ENCODE measurements at regions not wholly inside any gene's neighbourhood (a gene's known extent, or its start where the extent isn't known, plus 50 kb on each side); places are given as distances from the start of the nearest gene placed in this dataset.

DNA sequence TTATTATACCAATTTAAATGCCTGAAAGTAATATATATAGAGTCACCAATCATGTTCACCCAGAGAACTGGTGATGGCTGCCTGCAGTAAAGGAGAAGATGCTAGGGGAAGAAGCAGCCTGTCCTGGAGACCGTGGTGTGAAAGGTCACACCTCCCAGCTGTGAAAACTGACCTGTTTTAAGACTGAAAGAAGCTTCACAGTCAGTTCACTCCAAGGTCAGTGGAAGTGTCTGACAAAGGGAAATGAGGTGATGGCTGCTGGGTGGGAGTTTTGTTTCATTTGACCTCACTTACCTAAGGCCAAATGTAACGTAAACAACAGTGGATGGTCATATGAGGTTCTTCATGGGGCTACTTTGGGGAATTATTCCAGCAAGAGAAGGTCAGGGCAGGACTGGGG is 352.1 kb upstream of the GATB start:
- no peak for DNase-seq (ENCODE audit: low spot score)

- DNase-seq (ENCODE audit: low spot score) = no peak
Observed at GRCh38 chr4:152112190-152112589, 351.4 kb upstream of the GATB start.

DNA sequence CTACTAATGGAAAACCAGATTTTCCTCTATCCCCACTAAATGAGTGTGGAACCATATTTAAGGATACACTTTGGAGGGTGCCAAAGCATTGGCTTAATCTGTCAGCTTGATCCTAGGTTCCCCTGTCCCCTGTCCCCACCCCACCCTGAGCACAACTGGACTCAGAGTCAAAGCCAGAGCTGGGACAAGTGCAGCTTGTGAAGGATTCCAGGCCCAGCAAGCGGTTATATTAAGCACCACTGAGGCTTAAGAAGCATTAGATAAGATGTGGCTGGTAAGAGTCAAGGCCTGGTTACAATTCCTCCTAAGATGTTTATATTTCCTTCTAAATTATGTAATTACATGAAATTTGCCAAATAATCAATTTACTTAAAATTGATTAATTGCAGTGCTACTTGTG is 350.0 kb upstream of the GATB start:
- DNase-seq (ENCODE audit: low spot score) = no peak

GRCh38 chr4:152109531-152110509 is 349.0 kb upstream of the GATB start:
- no peak for DNase-seq (ENCODE audit: low spot score)

- DNase-seq (ENCODE audit: low spot score) = no peak
Observed at GRCh38 chr4:152107736-152108500, 347.1 kb upstream of the GATB start.

DNA sequence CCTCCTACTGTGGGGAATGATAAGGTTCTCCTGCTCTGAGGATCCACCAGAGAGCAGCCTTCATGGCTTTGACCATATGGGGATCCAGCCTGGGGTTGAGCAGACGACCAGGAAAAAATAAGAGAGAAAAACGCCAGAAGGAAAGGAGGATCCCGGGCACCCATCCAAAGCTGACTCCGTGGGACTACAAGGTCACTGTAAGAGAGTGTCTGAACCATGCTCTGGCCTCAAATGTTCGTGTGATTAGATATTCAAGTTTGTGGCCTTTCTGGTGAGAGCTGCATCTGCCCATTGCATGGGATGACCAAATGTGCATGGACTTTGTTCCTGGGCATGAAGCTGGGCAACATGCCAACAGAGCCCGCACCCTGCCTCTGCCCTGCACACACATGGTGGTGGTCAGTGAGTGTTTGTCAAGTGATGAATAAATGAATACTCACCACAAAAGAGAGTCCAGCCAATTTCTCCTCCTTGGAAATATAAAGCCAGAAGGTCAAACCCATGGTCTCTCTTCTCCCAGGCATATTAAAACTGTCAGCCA is 346.0 kb upstream of the GATB start:
- DNase-seq (ENCODE audit: low spot score) = no peak

GRCh38 chr4:152106113-152106763 is 345.4 kb upstream of the GATB start:
- DNase-seq (ENCODE audit: low spot score) = peak; percentile 24

- DNase-seq (ENCODE audit: low spot score) = no peak
Observed at GRCh38 chr4:152104901-152105357, 344.1 kb upstream of the GATB start.

DNA sequence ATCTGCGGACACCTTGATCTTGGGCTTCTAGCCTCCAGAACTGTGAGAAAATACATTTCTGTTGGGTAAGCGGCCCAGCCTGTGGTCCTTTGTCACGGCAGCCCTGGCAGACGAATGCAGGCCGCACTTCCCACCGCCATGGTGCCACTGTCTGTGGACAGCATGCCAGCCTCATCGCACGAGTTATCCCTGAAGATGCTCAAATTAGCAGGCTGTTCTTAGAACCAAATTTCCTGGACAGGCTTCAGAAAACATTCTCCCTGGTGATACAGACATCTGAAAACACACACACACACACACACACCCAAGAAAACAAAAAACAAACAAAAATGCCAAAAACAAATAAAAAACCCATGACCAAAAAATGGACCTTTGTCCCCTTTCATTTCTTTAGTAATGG is 343.5 kb upstream of the GATB start:
- DNase-seq (ENCODE audit: low spot score) = no peak

- no peak for DNase-seq (ENCODE audit: low spot score)
Observed at GRCh38 chr4:152103181-152103901, 342.5 kb upstream of the GATB start.

DNA sequence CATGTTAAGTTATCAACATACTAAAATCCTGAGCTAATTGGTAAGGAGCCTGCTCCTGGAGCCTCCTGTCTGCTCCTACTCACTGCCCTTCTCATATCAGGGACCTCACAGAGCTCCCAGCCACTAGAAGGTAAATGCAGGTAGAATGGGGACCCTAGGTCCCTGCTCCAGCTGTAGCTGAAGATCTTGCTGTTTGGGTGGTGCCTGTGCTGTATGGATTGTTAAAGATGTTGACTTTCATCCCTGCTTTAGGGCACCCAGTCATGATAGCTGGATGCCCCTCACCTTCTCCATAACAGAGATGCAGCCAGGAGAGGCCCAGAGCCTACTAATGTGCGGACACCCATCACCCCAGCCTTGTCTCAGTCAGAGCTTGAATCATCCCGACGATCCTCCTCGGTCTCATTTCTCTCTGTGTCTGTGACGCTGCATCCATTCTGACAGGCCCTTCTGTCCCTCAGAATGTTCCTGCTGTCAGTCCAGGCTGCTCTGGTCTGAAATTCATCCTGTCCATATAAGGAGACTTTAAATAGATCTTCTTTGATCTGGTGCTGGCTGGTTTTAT is 341.7 kb upstream of the GATB start:
- DNase-seq (ENCODE audit: low spot score) = no peak

- no peak for DNase-seq (ENCODE audit: low spot score)
Observed at GRCh38 chr4:152101556-152102435, 341.0 kb upstream of the GATB start.

DNA sequence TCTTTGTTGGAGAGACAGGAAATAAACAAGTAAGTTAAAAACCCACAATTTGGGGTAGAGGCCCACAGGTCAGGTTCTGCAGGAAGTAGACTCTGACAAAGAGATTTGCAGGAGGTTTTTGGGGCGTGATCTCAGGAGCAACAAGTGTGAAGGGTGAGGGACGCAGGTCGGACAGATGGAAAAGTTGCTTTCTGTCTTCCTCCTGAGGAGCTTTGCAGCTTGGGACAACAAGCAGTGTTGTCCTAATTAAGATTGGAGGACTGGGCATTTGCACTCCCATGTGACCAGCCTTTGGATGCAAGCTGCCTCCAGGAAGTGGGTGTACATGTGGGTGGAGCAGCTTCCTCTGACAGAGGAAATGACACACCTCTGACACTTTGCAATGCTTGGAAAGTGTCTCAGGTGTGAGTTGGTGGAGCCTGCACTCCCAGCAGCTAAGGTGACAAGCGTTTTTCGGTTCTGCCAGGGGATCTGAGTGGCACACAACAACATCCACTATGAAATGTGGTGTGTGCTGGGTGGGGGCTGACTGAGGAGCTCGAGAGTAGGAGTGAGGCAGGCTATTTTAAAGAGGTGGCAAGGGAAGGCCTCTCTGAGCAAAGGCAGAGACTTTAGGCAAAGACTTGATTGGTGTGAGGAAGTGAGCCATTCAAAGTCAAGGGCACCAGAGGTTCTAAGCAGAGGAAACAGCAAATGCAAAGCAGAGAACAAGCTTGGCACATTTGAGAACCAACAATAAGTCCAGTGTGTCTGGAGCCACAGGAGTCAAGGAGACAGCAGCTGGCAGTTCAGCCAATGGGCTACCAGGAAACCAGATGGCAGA is 339.8 kb upstream of the GATB start:
- peak; percentile 87 for DNase-seq (ENCODE audit: low spot score)

DNA sequence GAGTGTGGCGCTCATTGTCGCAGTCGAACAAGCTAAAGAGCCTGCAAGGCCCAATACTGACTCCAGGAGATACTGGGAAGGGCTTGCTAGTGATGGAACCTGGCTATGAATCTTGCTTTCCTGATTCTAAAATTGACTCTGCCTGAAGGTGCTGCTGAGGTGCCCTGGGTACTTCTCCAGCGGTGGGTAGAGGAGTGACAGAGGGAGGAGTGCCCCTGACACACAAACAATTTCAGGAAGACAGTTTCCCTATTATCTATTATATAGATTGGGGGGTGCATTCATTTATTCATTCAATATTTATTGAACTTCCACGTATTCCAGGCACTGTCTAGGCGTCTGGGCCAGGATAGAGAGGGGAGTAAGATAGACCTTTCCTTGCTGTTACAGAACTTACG is 339.2 kb upstream of the GATB start:
- DNase-seq (ENCODE audit: low spot score) = no peak

GRCh38 chr4:152099555-152099954 is 338.7 kb upstream of the GATB start:
- no peak for DNase-seq (ENCODE audit: low spot score)

DNA sequence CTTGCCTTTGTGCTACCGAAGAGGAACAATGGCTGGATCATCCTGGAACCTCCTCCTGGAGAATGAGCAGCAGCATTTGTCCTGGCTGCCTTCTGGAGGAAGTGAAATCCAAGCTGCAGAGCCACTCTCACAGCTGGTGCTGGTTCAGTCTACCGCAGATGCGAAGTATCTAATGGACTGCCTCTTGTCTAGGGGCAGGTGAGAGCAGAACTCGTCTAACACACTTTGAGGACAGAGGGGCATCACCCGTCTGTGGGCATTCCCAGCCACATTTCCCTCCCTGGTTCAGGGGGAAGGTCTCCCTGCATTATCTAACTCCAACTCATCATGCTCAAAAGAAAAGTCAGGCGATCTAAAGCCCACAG is 338.2 kb upstream of the GATB start:
- DNase-seq (ENCODE audit: low spot score) = no peak

DNA sequence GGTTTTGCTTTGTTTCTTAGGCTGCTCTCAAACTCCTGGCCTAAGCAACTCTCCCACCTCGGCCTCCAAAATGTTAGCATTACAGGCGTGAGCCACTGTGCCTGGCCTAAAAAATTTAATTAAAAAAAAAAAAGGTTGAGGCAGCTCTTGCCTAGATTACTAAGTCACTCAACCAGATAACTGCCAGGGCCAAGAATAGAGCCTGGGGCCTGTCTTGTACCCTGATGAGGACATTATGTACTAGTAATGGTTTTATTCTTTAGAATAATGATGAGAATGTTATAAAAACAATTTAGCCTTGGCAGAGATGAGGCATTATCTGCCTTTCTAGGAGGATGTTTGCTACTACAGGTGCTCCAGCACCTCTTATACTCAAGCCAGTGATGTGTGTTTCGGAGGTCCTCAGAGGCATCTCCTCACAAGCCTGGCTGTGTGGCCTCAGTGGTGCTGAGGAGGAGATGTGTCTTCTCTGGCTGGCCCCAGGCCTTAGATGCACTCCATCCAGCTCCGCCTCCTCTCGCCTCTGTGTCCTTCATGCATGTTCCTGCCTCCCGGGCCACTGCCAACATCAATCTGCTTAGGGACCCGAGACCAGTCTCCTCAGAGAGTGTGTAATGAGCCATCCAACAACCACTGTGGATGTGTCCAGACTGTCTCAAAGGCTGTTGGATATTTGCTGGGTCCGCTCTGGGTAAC is 337.7 kb upstream of the GATB start:
- no peak for DNase-seq (ENCODE audit: low spot score)

DNA sequence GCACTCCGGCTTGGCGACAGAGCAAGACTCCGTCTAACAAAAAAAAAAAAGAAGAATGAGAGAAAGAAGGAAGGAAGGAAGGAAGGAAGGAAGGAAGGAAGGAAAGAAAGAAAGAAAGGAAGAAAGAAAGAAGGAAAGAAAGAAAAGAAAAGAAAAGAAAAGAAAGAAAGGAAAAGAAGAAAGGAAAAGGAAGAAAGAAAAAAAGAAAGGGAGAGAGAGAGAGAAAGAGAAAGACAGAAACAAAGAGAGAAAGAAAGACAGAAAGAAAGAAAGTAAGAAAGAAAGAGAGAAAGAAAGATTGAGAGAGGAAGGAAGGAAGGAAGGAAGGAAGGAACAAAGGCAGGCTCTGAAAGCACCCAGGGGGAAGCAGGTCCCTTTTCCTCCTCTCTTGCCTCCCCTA is 336.6 kb upstream of the GATB start:
- DNase-seq (ENCODE audit: low spot score) = no peak

DNA sequence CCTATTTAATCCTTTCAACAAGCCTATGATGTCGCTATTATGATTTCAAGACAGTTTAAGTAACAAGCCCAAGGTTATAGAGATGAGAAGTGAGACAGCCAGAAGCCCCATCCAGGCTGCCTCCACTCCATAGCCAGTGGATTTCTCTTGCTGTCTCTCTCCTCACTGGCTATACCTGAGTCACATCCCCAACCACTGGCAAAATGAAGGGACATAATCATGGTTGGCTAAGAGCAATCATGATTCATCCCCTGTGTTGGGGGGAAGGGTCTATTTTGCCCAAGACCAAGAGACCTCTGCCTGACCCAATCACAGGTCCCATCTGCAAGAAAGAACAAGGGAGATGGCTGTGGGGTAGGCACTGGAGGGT is 334.9 kb upstream of the GATB start:
- DNase-seq (ENCODE audit: low spot score) = no peak
